Left kidney (tissue), 1 donor: ENCODE measurements at regions not wholly inside any gene's neighbourhood (a gene's known extent, or its start where the extent isn't known, plus 50 kb on each side); places are given as distances from the start of the nearest gene placed in this dataset.
"Not testable (repeated sequence)": the region's sequence is repeated elsewhere in the genome, so short reads cannot be mapped to it uniquely, and the experiment has no call there.

Experiments used
- DNase-seq: peaks from one replicate; pipeline ENCODE4 v3.0.0-alpha.2; 2013

GRCh38 chr14:80291101-80291500 is 79.8 kb upstream of the DIO2 start:
- no peak for DNase-seq

GRCh38 chr14:80286744-80287143 is 75.4 kb upstream of the DIO2 start:
- DNase-seq, result not testable (repeated sequence)

GRCh38 chr14:80278293-80279023 is 67.2 kb upstream of the DIO2 start:
- DNase-seq, result no peak

DNA sequence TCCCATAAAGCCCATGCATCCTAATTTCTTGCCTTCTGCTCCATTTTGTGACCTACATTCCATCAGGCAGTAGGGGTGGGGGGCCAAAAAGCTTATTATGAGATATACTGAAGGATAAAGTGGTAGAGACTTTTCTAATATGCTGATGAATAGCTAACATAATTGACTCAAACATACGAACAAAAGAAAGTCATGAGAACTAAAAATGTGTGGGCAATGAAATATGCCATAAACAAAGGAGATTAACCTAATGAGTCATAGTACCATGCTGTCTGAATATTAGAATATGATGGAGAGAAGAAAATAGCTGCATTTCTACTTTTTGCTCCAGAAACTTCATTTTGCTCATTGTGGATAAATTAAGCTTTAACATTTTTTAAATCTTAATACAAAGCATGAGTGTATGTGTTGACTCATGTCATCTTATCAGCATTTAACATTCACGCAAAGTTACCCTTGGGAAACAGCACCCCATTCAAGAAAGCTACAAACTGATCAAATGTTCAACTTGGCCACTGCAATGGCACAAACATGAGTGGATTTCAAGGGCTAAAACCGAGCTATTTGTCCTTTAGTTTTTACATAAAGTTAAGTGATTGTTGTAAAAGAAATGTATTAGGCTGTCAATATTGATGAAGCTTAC is 64.0 kb upstream of the DIO2 start:
- no peak for DNase-seq

DNA sequence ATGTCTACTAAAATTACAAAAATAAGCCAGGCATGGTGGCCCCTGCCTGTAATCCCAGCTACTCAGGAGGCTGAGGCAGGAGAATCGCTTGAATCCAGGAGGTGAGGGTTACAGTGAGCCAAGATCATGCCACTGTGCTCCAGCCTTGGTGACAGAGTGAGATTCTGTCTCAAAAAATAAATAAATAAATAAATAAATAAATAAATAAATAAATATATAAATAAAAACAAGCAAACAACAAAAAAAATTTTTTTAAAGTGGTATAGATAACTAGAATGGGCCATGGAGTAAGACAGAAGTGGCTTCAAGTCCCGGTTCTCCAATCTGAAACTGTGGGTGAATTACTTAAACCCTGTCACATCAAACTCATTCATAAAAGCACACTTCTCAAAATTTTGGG is 63.0 kb upstream of the DIO2 start:
- not testable (repeated sequence) for DNase-seq

DNA sequence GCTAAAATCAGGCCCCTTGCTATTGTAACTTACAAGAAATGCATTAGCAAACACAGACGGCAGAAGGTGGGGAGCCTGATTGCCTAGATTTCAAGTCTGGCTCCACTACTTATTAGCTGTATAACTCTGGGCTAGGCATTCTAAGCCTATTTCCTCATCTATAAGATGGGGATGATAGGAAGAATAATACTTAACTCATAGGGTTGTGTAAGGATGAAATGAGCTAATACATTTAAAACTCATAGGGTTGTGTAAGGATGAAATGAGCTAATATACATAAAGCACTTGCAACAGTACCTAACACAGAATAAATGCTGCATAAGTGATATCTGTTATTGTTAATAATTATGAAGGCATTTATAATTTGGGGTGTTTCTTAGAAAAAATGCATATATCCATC is 60.1 kb upstream of the DIO2 start:
- no peak for DNase-seq

- DNase-seq, result no peak
Measured at GRCh38 chr14:80269353-80269925, 58.1 kb upstream of the DIO2 start.

GRCh38 chr14:80266930-80267329 is 55.6 kb upstream of the DIO2 start:
- no peak for DNase-seq

- no peak for DNase-seq
Measured at GRCh38 chr14:80264702-80265101, 53.4 kb upstream of the DIO2 start.
